Heart left ventricle (tissue), 16 donors: ENCODE measurements at regions not wholly inside any gene's neighbourhood (a gene's known extent, or its start where the extent isn't known, plus 50 kb on each side); places are given as distances from the start of the nearest gene placed in this dataset.

Source experiments
- ATAC-seq, 4 donors: fragments of 200-7000 bp; cut with Tn5 transposase; one replicate each; pipeline ENCODE4 v1.9.1; 2020 to 2022; ENCODE audit warnings: moderate library complexity in 4 of 4, mild to moderate bottlenecking in 3 of 4, moderate number of reproducible peaks in 1 of 4
- DNase-seq, 5 donors: peaks; one replicate each; pipeline ENCODE4 v3.0.0-alpha.2; 2020
- H3K27ac ChIP-seq, 12 donors: fragments of 200-600 bp; sonication (generic) in 4 of 12; one replicate each; pipeline versions ENCODE4 v1.5.0 to v1.8.0; 2016 to 2022; ENCODE audit warnings: mild to moderate bottlenecking in 2 of 12
- H3K27me3 ChIP-seq, 9 donors: fragments of 200-600 bp; sonication (generic) in 2 of 9; one replicate each; pipeline versions ENCODE4 v1.5.1 to v1.8.0; 2016 to 2022; ENCODE audit warnings: mild to moderate bottlenecking in 3 of 9
- H3K36me3 ChIP-seq, 9 donors: fragments of 200-600 bp; sonication (generic) in 2 of 9; one replicate each; pipeline versions ENCODE4 v1.5.0 to v1.8.0; 2018 to 2022; ENCODE audit warnings: mild to moderate bottlenecking in 2 of 9
- H3K4me1 ChIP-seq, 12 donors: fragments of 200-600 bp; sonication (generic) in 4 of 12; one replicate each; pipeline versions ENCODE4 v1.5.0 to v1.8.0; 2016 to 2022; ENCODE audit warnings: mild to moderate bottlenecking in 3 of 12
- H3K4me3 ChIP-seq, 12 donors: fragments of 200-600 bp; sonication (generic) in 4 of 12; one replicate each; pipeline versions ENCODE4 v1.5.0 to v1.8.0; 2017 to 2022; ENCODE audit warnings: mild to moderate bottlenecking in 9 of 12, moderate library complexity in 4 of 12
- H3K9me3 ChIP-seq, 12 donors: fragments of 200-600 bp; sonication (generic) in 4 of 12; one replicate each; pipeline versions ENCODE4 v1.5.0 to v1.8.0; 2016 to 2022; ENCODE audit warnings: mild to moderate bottlenecking in 1 of 12
- POLR2A ChIP-seq, 2 donors: fragments of 450-650 bp; IDR thresholded peaks; one replicate each; pipeline ENCODE4 v1.6.1; 2017; ENCODE audit warnings: antibody characterized with exemption in 2 of 2, mild to moderate bottlenecking in 2 of 2, moderate library complexity in 2 of 2
- WGBS, 4 donors: extraction: QIAGEN DNeasy Blood & Tissue Kit in 2 of 4; methylation state at CpG; one replicate each; pipeline versions ENCODE4 v1.1.5 to v1.1.7; 2013 to 2018; 5-methylcytosine and 5-hydroxymethylcytosine counted together
- intact Hi-C, 10 donors: fragments of 100-400 bp; cut with DNase I; formaldehyde crosslinking; loops; one replicate each; pipeline versions ENCODE4 v1.11.1 to v1.14.2; 2022
- TF ChIP-seq, protein P1 (sequence below), 12 donors: fragments of 200-600 bp; sonication (generic) in 4 of 12; IDR thresholded peaks; one replicate each; pipeline versions ENCODE4 v1.5.0 to v1.8.0; 2018 to 2022; ENCODE audit warnings: antibody characterized with exemption in 12 of 12, mild to moderate bottlenecking in 5 of 12
- donor health status: ischemic (EF 13 %, LVEDD 7.1; RV severe dilation, severe dysfunction).
- donor health status: healthy with polysubstance abuse.
- donor health status: DM: no; HTN: yes; CAD: no.
- donor health status: DM: no; HTN: no; CAD: no.
- donor health status: ischemic (EF 25% LVEDD 6.9; RV normal size, moderate dysfunction).
- donor health status: ischemic (EF 25% LVEDD 5.7; RV mildly dilated, moderate dysfunction).
- donor health status: healthy.
- donor health status: DM: yes; HTN: yes; CAD: no.
- donor health status: ischemic (EF 35%, LVEDD 5.7; RV mildly dilated, moderate dysfunction).
- donor health status: nonischemic (EF 11% LVEDD 7.7; RV severe dilation, severe dysfunction).
- donor health status: DM: yes; HTN: yes; CAD: no.
- donor health status: PGD.
- donor health status: ischemic (EF 29% LVEDD 5.4; RV normal size, mild dysfunction).
- donor health status: nonischemic (EF 23%, LVEDD 6.1; RV moderate dilation, normal function).

- peaks cover 0 to 88% (median 50%) of the 10 kb centered on the region in 12 donors for H3K4me1 ChIP-seq
- WGBS, 4 donors, result 73 to 86% (median 79%) methylated on average over 4 of the region's 4 CpGs
- H3K27ac ChIP-seq, result peak overlapping the region in 1 of 12 donors; percentile 100
Observed at GRCh38 chr3:48082580-48083184, 66.5 kb upstream of the MAP4 start.

GRCh38 chr3:48077815-48078214 lies 61.6 kb upstream of the MAP4 start:
- peak in 2 of 4 donors; percentile 41 to 44 for ATAC-seq
- no peak overlapping the region for H3K27ac ChIP-seq

More at GRCh38 chr3:48082580-48083184, 66.5 kb upstream of the MAP4 start:
- Histone ChIP-seq H3K9me3 (no peaks in the 10 kb centered on the region), H3K27me3 (no peaks in the 10 kb centered on the region), H3K36me3 (peaks cover 0 to 33% (median 11%) of the 10 kb centered on the region in 9 donors), H3K4me3 (no peak overlapping the region)
- ATAC-seq (no peak), DNase-seq (no peak)
- intact Hi-C loops, result loop anchor here in 1 of 10 donors (10.0 kb wide), 1 partner anchor 48 kb away; no protein-coding TSS in a partner anchor
- TF ChIP-seq, protein P1, sequence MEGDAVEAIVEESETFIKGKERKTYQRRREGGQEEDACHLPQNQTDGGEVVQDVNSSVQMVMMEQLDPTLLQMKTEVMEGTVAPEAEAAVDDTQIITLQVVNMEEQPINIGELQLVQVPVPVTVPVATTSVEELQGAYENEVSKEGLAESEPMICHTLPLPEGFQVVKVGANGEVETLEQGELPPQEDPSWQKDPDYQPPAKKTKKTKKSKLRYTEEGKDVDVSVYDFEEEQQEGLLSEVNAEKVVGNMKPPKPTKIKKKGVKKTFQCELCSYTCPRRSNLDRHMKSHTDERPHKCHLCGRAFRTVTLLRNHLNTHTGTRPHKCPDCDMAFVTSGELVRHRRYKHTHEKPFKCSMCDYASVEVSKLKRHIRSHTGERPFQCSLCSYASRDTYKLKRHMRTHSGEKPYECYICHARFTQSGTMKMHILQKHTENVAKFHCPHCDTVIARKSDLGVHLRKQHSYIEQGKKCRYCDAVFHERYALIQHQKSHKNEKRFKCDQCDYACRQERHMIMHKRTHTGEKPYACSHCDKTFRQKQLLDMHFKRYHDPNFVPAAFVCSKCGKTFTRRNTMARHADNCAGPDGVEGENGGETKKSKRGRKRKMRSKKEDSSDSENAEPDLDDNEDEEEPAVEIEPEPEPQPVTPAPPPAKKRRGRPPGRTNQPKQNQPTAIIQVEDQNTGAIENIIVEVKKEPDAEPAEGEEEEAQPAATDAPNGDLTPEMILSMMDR (IDR thresholded peaks at IDR 0.05), result no peak
- no peak for TF ChIP-seq POLR2A (IDR thresholded peaks at IDR 0.05)

GRCh38 chr3:48070030-48070429 lies 53.8 kb upstream of the MAP4 start:
- intact Hi-C loops, result loop anchor here in 1 of 10 donors (10.0 kb wide), 1 partner anchor 55 kb away; the partner anchor contains the start of gene MAP4
- Histone ChIP-seq H3K36me3 (peaks cover 0 to 26% (median 16%) of the 10 kb centered on the region in 9 donors), H3K9me3 (no peaks in the 10 kb centered on the region), H3K27ac (peak overlapping the region in 6 of 12 donors; percentile 22 to 67 (median 41)), H3K4me1 (peaks cover 0 to 83% (median 46%) of the 10 kb centered on the region in 12 donors), H3K4me3 (no peak overlapping the region), H3K27me3 (no peaks in the 10 kb centered on the region)
- no peak for ATAC-seq
- WGBS, 4 donors, result 78 to 89% (median 87%) methylated on average over 2 of the region's 2 CpGs
- no peak for DNase-seq
- TF ChIP-seq, protein P1 (IDR thresholded peaks at IDR 0.05), result no peak
- TF ChIP-seq POLR2A (IDR thresholded peaks at IDR 0.05), result no peak

More at GRCh38 chr3:48077815-48078214, 61.6 kb upstream of the MAP4 start:
- Histone ChIP-seq H3K4me3 (no peak overlapping the region), H3K27me3 (no peaks in the 10 kb centered on the region), H3K36me3 (peaks cover 0 to 18% (median 7%) of the 10 kb centered on the region in 9 donors), H3K4me1 (peaks cover 0 to 59% (median 18%) of the 10 kb centered on the region in 12 donors), H3K9me3 (no peaks in the 10 kb centered on the region)
- WGBS, 4 donors, result 46 to 61% (median 54%) methylated on average over 2 of the region's 2 CpGs
- intact Hi-C loops, result loop anchor here in 1 of 10 donors (10.0 kb wide), 1 partner anchor 63 kb away; the partner anchor contains the start of gene MAP4
- DNase-seq, result no peak
- TF ChIP-seq, protein P1 (IDR thresholded peaks at IDR 0.05), result no peak
- no peak for TF ChIP-seq POLR2A (IDR thresholded peaks at IDR 0.05)

- peak in 1 of 4 donors; percentile 30 for ATAC-seq
- H3K27ac ChIP-seq, result peak overlapping the region in 9 of 12 donors; percentile 3 to 67 (median 37)
- H3K9me3 ChIP-seq, result no peaks in the 10 kb centered on the region
- H3K27me3 ChIP-seq, result no peaks in the 10 kb centered on the region
- H3K4me3 ChIP-seq, result no peak overlapping the region
- peaks cover 0 to 90% (median 52%) of the 10 kb centered on the region in 12 donors for H3K4me1 ChIP-seq
- intact Hi-C loops, result no loop called here
- DNase-seq, result no peak
- no peak for TF ChIP-seq POLR2A (IDR thresholded peaks at IDR 0.05)
- TF ChIP-seq, protein P1 (IDR thresholded peaks at IDR 0.05), result no peak
- peaks cover 0 to 26% (median 16%) of the 10 kb centered on the region in 9 donors for H3K36me3 ChIP-seq
Observed at GRCh38 chr3:48069339-48069738, 53.1 kb upstream of the MAP4 start.
